NOMO-1 (cell line): ENCODE measurements at regions not wholly inside any gene's neighbourhood (a gene's known extent, or its start where the extent isn't known, plus 50 kb on each side); places are given as distances from the start of the nearest gene placed in this dataset.

Experiments used
- DNase-seq, 2 experiments: peaks; one replicate each; lab custom pipeline; 2025; ENCODE audit not compliant: unreplicated experiment in 2 of 2; lab: John Stamatoyannopoulos, UW

- DNase-seq: no peak
These were observed 439.2 kb downstream of the MATN1 start for GRCh38 chr1:30284226-30284625.

GRCh38 chr1:30283199-30283962, 440.0 kb downstream of the MATN1 start:
- DNase-seq: no peak

GRCh38 chr1:30280572-30280971, 442.8 kb downstream of the MATN1 start:
- no peak for DNase-seq

GRCh38 chr1:30277911-30278310, 445.5 kb downstream of the MATN1 start:
- no peak for DNase-seq

GRCh38 chr1:30277415-30277814, 446.0 kb downstream of the MATN1 start:
- DNase-seq: no peak

- DNase-seq: no peak
These were observed 447.2 kb downstream of the MATN1 start for GRCh38 chr1:30275926-30276764.

- DNase-seq: no peak
These were observed 448.3 kb downstream of the MATN1 start for GRCh38 chr1:30274976-30275621.

- DNase-seq: no peak
These were observed 449.0 kb downstream of the MATN1 start for GRCh38 chr1:30274173-30274970.

GRCh38 chr1:30273456-30273855, 449.9 kb downstream of the MATN1 start:
- DNase-seq: no peak

- DNase-seq: no peak
These were observed 450.4 kb downstream of the MATN1 start for GRCh38 chr1:30273021-30273325.

- DNase-seq: no peak
These were observed 450.9 kb downstream of the MATN1 start for GRCh38 chr1:30272277-30273020.

GRCh38 chr1:30271401-30272276, 451.7 kb downstream of the MATN1 start:
- DNase-seq: no peak

GRCh38 chr1:30270461-30270860, 452.9 kb downstream of the MATN1 start:
- no peak for DNase-seq

- DNase-seq: no peak
These were observed 454.3 kb downstream of the MATN1 start for GRCh38 chr1:30268923-30269666.

- DNase-seq: no peak
These were observed 455.5 kb downstream of the MATN1 start for GRCh38 chr1:30267856-30268255.

- no peak for DNase-seq
These were observed 456.3 kb downstream of the MATN1 start for GRCh38 chr1:30267046-30267445.

- DNase-seq: no peak
These were observed 458.0 kb downstream of the MATN1 start for GRCh38 chr1:30265127-30266070.

GRCh38 chr1:30264672-30265025, 458.7 kb downstream of the MATN1 start:
- no peak for DNase-seq
